IMR-90 (cell line): ENCODE measurements at regions not wholly inside any gene's neighbourhood (a gene's known extent, or its start where the extent isn't known, plus 50 kb on each side); places are given as distances from the start of the nearest gene placed in this dataset.

Source experiments
- CHD1 ChIP-seq: IDR thresholded peaks from 2 replicates; pipeline ENCODE4 v1.6.1; 2012; ENCODE audit warnings: low read depth, low read length, improper control_type of control experiment
- MAFK ChIP-seq: IDR thresholded peaks from 2 replicates; pipeline ENCODE4 v1.6.1; 2012; ENCODE audit warnings: low read depth, low read length, improper control_type of control experiment
- POLR2A ChIP-seq: IDR thresholded peaks from 2 replicates; pipeline ENCODE4 v1.6.1; 2012; ENCODE audit warnings: mild to moderate bottlenecking, low read depth, low read length
- RCOR1 ChIP-seq: IDR thresholded peaks from 2 replicates; pipeline ENCODE4 v1.6.1; 2012; ENCODE audit warnings: mild to moderate bottlenecking, low read length, improper control_type of control experiment; ENCODE audit not compliant: insufficient replicate concordance
- SMC3 ChIP-seq: fragments of 150-350 bp; IDR thresholded peaks from 2 replicates; pipeline ENCODE4 v1.6.1; 2016; ENCODE audit warnings: low read depth, mild to moderate bottlenecking, antibody characterized with exemption, low read length, moderate library complexity
- TF ChIP-seq, protein P1 (sequence below): conservative IDR thresholded peaks from 2 replicates; pipeline ENCODE4 v1.5.1; 2012; ENCODE audit warnings: mild to moderate bottlenecking, low read depth, low read length, improper control_type of control experiment
- TF ChIP-seq, protein P2 (sequence below): fragments of 150-350 bp; IDR thresholded peaks from 2 replicates; pipeline ENCODE4 v1.6.1; 2017; ENCODE audit warnings: mild to moderate bottlenecking, antibody characterized with exemption, low read length, low read depth

DNA sequence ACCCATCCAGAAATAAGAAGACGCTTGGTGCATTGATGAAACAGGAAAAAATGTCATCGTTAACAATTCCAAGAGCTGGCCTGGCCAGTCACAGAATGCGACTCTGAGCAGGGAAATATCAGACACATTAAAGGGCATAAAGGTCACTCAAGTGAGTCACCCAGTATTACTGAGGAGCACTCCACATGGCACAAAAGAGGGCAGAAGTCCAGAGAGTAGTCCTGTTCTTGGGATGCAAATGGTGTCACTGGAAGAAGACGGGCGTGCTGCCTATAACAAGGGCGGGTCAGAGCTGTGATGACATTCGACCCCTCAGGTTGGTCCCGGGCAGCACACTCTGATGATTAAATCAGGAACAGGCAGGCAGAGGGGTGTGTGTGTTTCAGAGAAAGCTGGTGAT lies 720.3 kb downstream of the UQCRFS1 start:
- TF ChIP-seq, protein P1, sequence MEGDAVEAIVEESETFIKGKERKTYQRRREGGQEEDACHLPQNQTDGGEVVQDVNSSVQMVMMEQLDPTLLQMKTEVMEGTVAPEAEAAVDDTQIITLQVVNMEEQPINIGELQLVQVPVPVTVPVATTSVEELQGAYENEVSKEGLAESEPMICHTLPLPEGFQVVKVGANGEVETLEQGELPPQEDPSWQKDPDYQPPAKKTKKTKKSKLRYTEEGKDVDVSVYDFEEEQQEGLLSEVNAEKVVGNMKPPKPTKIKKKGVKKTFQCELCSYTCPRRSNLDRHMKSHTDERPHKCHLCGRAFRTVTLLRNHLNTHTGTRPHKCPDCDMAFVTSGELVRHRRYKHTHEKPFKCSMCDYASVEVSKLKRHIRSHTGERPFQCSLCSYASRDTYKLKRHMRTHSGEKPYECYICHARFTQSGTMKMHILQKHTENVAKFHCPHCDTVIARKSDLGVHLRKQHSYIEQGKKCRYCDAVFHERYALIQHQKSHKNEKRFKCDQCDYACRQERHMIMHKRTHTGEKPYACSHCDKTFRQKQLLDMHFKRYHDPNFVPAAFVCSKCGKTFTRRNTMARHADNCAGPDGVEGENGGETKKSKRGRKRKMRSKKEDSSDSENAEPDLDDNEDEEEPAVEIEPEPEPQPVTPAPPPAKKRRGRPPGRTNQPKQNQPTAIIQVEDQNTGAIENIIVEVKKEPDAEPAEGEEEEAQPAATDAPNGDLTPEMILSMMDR = no peak
- TF ChIP-seq, protein P2, sequence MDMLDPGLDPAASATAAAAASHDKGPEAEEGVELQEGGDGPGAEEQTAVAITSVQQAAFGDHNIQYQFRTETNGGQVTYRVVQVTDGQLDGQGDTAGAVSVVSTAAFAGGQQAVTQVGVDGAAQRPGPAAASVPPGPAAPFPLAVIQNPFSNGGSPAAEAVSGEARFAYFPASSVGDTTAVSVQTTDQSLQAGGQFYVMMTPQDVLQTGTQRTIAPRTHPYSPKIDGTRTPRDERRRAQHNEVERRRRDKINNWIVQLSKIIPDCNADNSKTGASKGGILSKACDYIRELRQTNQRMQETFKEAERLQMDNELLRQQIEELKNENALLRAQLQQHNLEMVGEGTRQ = no peak
- TF ChIP-seq POLR2A (no peak), MAFK (no peak), RCOR1 (no peak), CHD1 (no peak), SMC3 (no peak)
